ENCODE measurements at regions not wholly inside any gene's neighbourhood (a gene's known extent, or its start where the extent isn't known, plus 50 kb on each side); places are given as distances from the start of the nearest gene placed in this dataset.

GRCh38 chr20:23146181-23146580 is 60.1 kb upstream of the CD93 start:
- Mint-ChIP-seq H3K4me1 (ENCODE audit: low read depth, unreplicated experiment) (no peaks in the 10 kb centered on the region), H3K27me3 (ENCODE audit: unreplicated experiment) (no peaks in the 10 kb centered on the region), H3K4me3 (ENCODE audit: unreplicated experiment) (no peak overlapping the region), H3K9me3 (ENCODE audit: unreplicated experiment) (peaks cover 5% of the 10 kb centered on the region), H3K27ac (ENCODE audit: unreplicated experiment) (no peak overlapping the region), H3K36me3 (ENCODE audit: unreplicated experiment) (no peaks in the 10 kb centered on the region)
- TF ChIP-seq CTCF (IDR thresholded peaks at IDR 0.05; ENCODE audit: partially characterized antibody, unreplicated experiment), result no peak
- DNase-seq, result no peak

GRCh38 chr20:23145281-23145700 is 59.2 kb upstream of the CD93 start:
- no peak for DNase-seq
- H3K36me3 Mint-ChIP-seq (ENCODE audit: unreplicated experiment), result no peaks in the 10 kb centered on the region
- TF ChIP-seq CTCF (IDR thresholded peaks at IDR 0.05; ENCODE audit: partially characterized antibody, unreplicated experiment), result no peak
- no peaks in the 10 kb centered on the region for H3K27me3 Mint-ChIP-seq (ENCODE audit: unreplicated experiment)
- H3K4me3 Mint-ChIP-seq (ENCODE audit: unreplicated experiment), result no peak overlapping the region
- H3K9me3 Mint-ChIP-seq (ENCODE audit: unreplicated experiment), result peaks cover 5% of the 10 kb centered on the region
- H3K27ac Mint-ChIP-seq (ENCODE audit: unreplicated experiment), result no peak overlapping the region
- no peaks in the 10 kb centered on the region for H3K4me1 Mint-ChIP-seq (ENCODE audit: low read depth, unreplicated experiment)

- no peak for TF ChIP-seq CTCF (IDR thresholded peaks at IDR 0.05; ENCODE audit: partially characterized antibody, unreplicated experiment)
- Mint-ChIP-seq H3K4me3 (ENCODE audit: unreplicated experiment) (no peak overlapping the region), H3K4me1 (ENCODE audit: low read depth, unreplicated experiment) (no peaks in the 10 kb centered on the region), H3K36me3 (ENCODE audit: unreplicated experiment) (no peaks in the 10 kb centered on the region), H3K27ac (ENCODE audit: unreplicated experiment) (no peak overlapping the region), H3K9me3 (ENCODE audit: unreplicated experiment) (peaks cover 5% of the 10 kb centered on the region), H3K27me3 (ENCODE audit: unreplicated experiment) (no peaks in the 10 kb centered on the region)
- no peak for DNase-seq
Observed at GRCh38 chr20:23144856-23145255, 58.7 kb upstream of the CD93 start.

- Mint-ChIP-seq H3K27ac (ENCODE audit: unreplicated experiment) (no peak overlapping the region), H3K27me3 (ENCODE audit: unreplicated experiment) (no peaks in the 10 kb centered on the region), H3K4me3 (ENCODE audit: unreplicated experiment) (no peak overlapping the region), H3K9me3 (ENCODE audit: unreplicated experiment) (peaks cover 5% of the 10 kb centered on the region), H3K36me3 (ENCODE audit: unreplicated experiment) (no peaks in the 10 kb centered on the region), H3K4me1 (ENCODE audit: low read depth, unreplicated experiment) (no peaks in the 10 kb centered on the region)
- no peak for TF ChIP-seq CTCF (IDR thresholded peaks at IDR 0.05; ENCODE audit: partially characterized antibody, unreplicated experiment)
- DNase-seq, result no peak
Observed at GRCh38 chr20:23143986-23144690, 58.0 kb upstream of the CD93 start.

GRCh38 chr20:23143098-23143497 is 57.0 kb upstream of the CD93 start:
- Mint-ChIP-seq H3K4me3 (ENCODE audit: unreplicated experiment) (no peak overlapping the region), H3K4me1 (ENCODE audit: low read depth, unreplicated experiment) (peaks cover 3% of the 10 kb centered on the region), H3K9me3 (ENCODE audit: unreplicated experiment) (peaks cover 5% of the 10 kb centered on the region), H3K36me3 (ENCODE audit: unreplicated experiment) (no peaks in the 10 kb centered on the region), H3K27ac (ENCODE audit: unreplicated experiment) (no peak overlapping the region), H3K27me3 (ENCODE audit: unreplicated experiment) (no peaks in the 10 kb centered on the region)
- no peak for DNase-seq
- TF ChIP-seq CTCF (IDR thresholded peaks at IDR 0.05; ENCODE audit: partially characterized antibody, unreplicated experiment), result no peak

All from glutamatergic neuron (in vitro differentiated cells).